Tibial nerve (tissue), 4 donors: ENCODE measurements at regions not wholly inside any gene's neighbourhood (a gene's known extent, or its start where the extent isn't known, plus 50 kb on each side); places are given as distances from the start of the nearest gene placed in this dataset.

ENCODE experiments used
- DNase-seq, 2 donors: peaks; one replicate each; pipeline ENCODE4 v3.0.0-alpha.2; 2019; ENCODE audit warnings: low spot score in 2 of 2
- H3K27ac ChIP-seq, 4 donors: fragments of 200-600 bp; sonication (generic) in 3 of 4; one replicate each; pipeline ENCODE4 v1.5.1; 2017 to 2019; ENCODE audit warnings: mild to moderate bottlenecking in 1 of 4
- H3K27me3 ChIP-seq, 2 donors: fragments of 200-600 bp; sonication (generic) in 1 of 2; one replicate each; pipeline versions ENCODE4 v1.5.1 to v1.6.0; 2017 to 2019
- H3K36me3 ChIP-seq, 3 donors: fragments of 200-600 bp; sonication (generic); one replicate each; pipeline ENCODE4 v1.5.1; 2018 to 2019
- H3K4me1 ChIP-seq, 4 donors: fragments of 200-600 bp; sonication (generic) in 3 of 4; one replicate each; pipeline ENCODE4 v1.5.1; 2017 to 2019
- H3K4me3 ChIP-seq, 4 donors: fragments of 200-600 bp; sonication (generic) in 3 of 4; one replicate each; pipeline ENCODE4 v1.5.1; 2017 to 2019; ENCODE audit warnings: mild to moderate bottlenecking in 1 of 4, moderate library complexity in 1 of 4
- H3K9me3 ChIP-seq, 4 donors: fragments of 200-600 bp; sonication (generic) in 3 of 4; one replicate each; pipeline ENCODE4 v1.5.1; 2017 to 2019
- CTCF ChIP-seq, 5 experiments: fragments of 200-600 bp in 3 of 5; fragments of 450-650 bp in 2 of 5; sonication (generic) in 3 of 5; IDR thresholded peaks; one replicate each; pipeline ENCODE4 v1.5.1; 2016 to 2019; ENCODE audit warnings: antibody characterized with exemption in 5 of 5, mild to moderate bottlenecking in 3 of 5, moderate library complexity in 2 of 5
- EP300 ChIP-seq, 2 donors: sonication (generic); formaldehyde crosslinking; IDR thresholded peaks; one replicate each; pipeline ENCODE4 v1.6.1; 2017; ENCODE audit warnings: antibody characterized with exemption in 2 of 2, mild to moderate bottlenecking in 1 of 2
- POLR2A ChIP-seq, 2 donors: fragments of 450-650 bp; IDR thresholded peaks; one replicate each; pipeline ENCODE4 v1.6.1; 2017; ENCODE audit warnings: antibody characterized with exemption in 2 of 2, mild to moderate bottlenecking in 2 of 2, moderate library complexity in 2 of 2
- WGBS, 2 donors: methylation state at CpG; one replicate each; pipeline ENCODE4 v1.1.5; 2018; 5-methylcytosine and 5-hydroxymethylcytosine counted together

- H3K4me3 ChIP-seq: no peak overlapping the region
These were observed 233.8 kb downstream of the CLIC5 start for GRCh38 chr6:45781890-45782289.

GRCh38 chr6:45780523-45780922 is 235.1 kb downstream of the CLIC5 start:
- WGBS, 2 donors: 97 to 100% methylated on average over 2 of the region's 2 CpGs
- Histone ChIP-seq H3K27me3 (no peaks in the 10 kb centered on the region), H3K4me1 (no peaks in the 10 kb centered on the region), H3K36me3 (no peaks in the 10 kb centered on the region), H3K9me3 (no peaks in the 10 kb centered on the region), H3K4me3 (no peak overlapping the region), H3K27ac (no peak overlapping the region)
- TF ChIP-seq POLR2A (IDR thresholded peaks at IDR 0.05) (no peak), CTCF (IDR thresholded peaks at IDR 0.05) (no peak), EP300 (IDR thresholded peaks at IDR 0.05) (no peak)
- no peak for DNase-seq

More at GRCh38 chr6:45781890-45782289, 233.8 kb downstream of the CLIC5 start:
- no peak for TF ChIP-seq EP300 (IDR thresholded peaks at IDR 0.05)
- TF ChIP-seq CTCF (IDR thresholded peaks at IDR 0.05): no peak
- no peak for TF ChIP-seq POLR2A (IDR thresholded peaks at IDR 0.05)
- Histone ChIP-seq H3K36me3 (no peaks in the 10 kb centered on the region), H3K9me3 (no peaks in the 10 kb centered on the region), H3K27me3 (no peaks in the 10 kb centered on the region), H3K4me1 (no peaks in the 10 kb centered on the region), H3K27ac (no peak overlapping the region)
- WGBS, 2 donors: 82% methylated on average over 3 of the region's 3 CpGs
- no peak for DNase-seq

- 89 to 93% methylated on average over 5 of the region's 5 CpGs for WGBS, 2 donors
- Histone ChIP-seq H3K9me3 (peaks cover 0 to 1% (median 0%) of the 10 kb centered on the region in 4 donors), H3K4me3 (no peak overlapping the region), H3K27ac (no peak overlapping the region), H3K27me3 (no peaks in the 10 kb centered on the region), H3K36me3 (no peaks in the 10 kb centered on the region), H3K4me1 (no peaks in the 10 kb centered on the region)
- TF ChIP-seq CTCF (IDR thresholded peaks at IDR 0.05) (no peak), POLR2A (IDR thresholded peaks at IDR 0.05) (no peak), EP300 (IDR thresholded peaks at IDR 0.05) (no peak)
- DNase-seq: no peak
These were observed 240.5 kb downstream of the CLIC5 start for GRCh38 chr6:45775026-45775697.

- Histone ChIP-seq H3K9me3 (peaks cover 0 to 6% (median 0%) of the 10 kb centered on the region in 4 donors), H3K4me1 (no peaks in the 10 kb centered on the region), H3K4me3 (no peak overlapping the region), H3K27me3 (no peaks in the 10 kb centered on the region), H3K36me3 (no peaks in the 10 kb centered on the region), H3K27ac (no peak overlapping the region)
- 80 to 92% methylated on average over 3 of the region's 3 CpGs for WGBS, 2 donors
- DNase-seq: no peak
- TF ChIP-seq CTCF (IDR thresholded peaks at IDR 0.05) (no peak), POLR2A (IDR thresholded peaks at IDR 0.05) (no peak), EP300 (IDR thresholded peaks at IDR 0.05) (no peak)
These were observed 241.8 kb downstream of the CLIC5 start for GRCh38 chr6:45773906-45774305.

- Histone ChIP-seq H3K4me3 (no peak overlapping the region), H3K27me3 (no peaks in the 10 kb centered on the region), H3K4me1 (no peaks in the 10 kb centered on the region), H3K27ac (no peak overlapping the region), H3K36me3 (no peaks in the 10 kb centered on the region), H3K9me3 (peaks cover 0 to 6% (median 0%) of the 10 kb centered on the region in 4 donors)
- no peak for DNase-seq
- 65 to 66% methylated on average over 6 of the region's 6 CpGs for WGBS, 2 donors
- TF ChIP-seq CTCF (IDR thresholded peaks at IDR 0.05) (no peak), POLR2A (IDR thresholded peaks at IDR 0.05) (no peak), EP300 (IDR thresholded peaks at IDR 0.05) (no peak)
These were observed 242.7 kb downstream of the CLIC5 start for GRCh38 chr6:45772886-45773495.
